SK-N-SH treated with all-trans-retinoic acid at 6 μM for 48 hours (cell line): ENCODE measurements at regions not wholly inside any gene's neighbourhood (a gene's known extent, or its start where the extent isn't known, plus 50 kb on each side); places are given as distances from the start of the nearest gene placed in this dataset.

Source experiments
- ATAC-seq: fragments of 200-7000 bp; cut with Tn5 transposase; 3 replicates; pipeline ENCODE4 v1.9.1; 2020; ENCODE audit warnings: mild to moderate bottlenecking, moderate library complexity
- CSRNP3 ChIP-seq: fragments of 250-450 bp; sonication (Bioruptor Pico); IDR thresholded peaks from 2 replicates; pipeline ENCODE4 v1.5.1; 2021; ENCODE audit warnings: mild to moderate bottlenecking, moderate library complexity
- GLIS3 ChIP-seq: fragments of 250-450 bp; sonication (Bioruptor Pico); IDR thresholded peaks from 2 replicates; pipeline ENCODE4 v1.5.0; 2020; ENCODE audit warnings: mild to moderate bottlenecking, moderate library complexity
- PATZ1 ChIP-seq: fragments of 250-450 bp; sonication (Bioruptor Pico); IDR thresholded peaks from 2 replicates; pipeline ENCODE4 v1.8.0; 2020; ENCODE audit warnings: mild to moderate bottlenecking, moderate library complexity, borderline replicate concordance
- PPARA ChIP-seq: fragments of 250-450 bp; sonication (Bioruptor Pico); IDR thresholded peaks from 2 replicates; pipeline ENCODE4 v1.5.0; 2020; ENCODE audit warnings: mild to moderate bottlenecking, borderline replicate concordance
- RARB ChIP-seq: fragments of 250-450 bp; sonication (Bioruptor Pico); IDR thresholded peaks from 2 replicates; pipeline ENCODE4 v1.8.0; 2021; ENCODE audit warnings: mild to moderate bottlenecking, moderate library complexity
- SNAI2 ChIP-seq: fragments of 250-450 bp; sonication (Bioruptor Pico); IDR thresholded peaks from 2 replicates; pipeline ENCODE4 v1.5.0; 2020; ENCODE audit warnings: mild to moderate bottlenecking, moderate library complexity
- TCF4 ChIP-seq: fragments of 250-450 bp; sonication (Bioruptor Pico); IDR thresholded peaks from 2 replicates; pipeline ENCODE4 v1.8.0; 2021; ENCODE audit warnings: mild to moderate bottlenecking, moderate library complexity, borderline replicate concordance
- TSHZ2 ChIP-seq: fragments of 250-450 bp; sonication (Bioruptor Pico); IDR thresholded peaks from 2 replicates; pipeline ENCODE4 v1.5.0; 2020; ENCODE audit warnings: mild to moderate bottlenecking, moderate library complexity
- ZC3H10 ChIP-seq: fragments of 250-450 bp; sonication (Bioruptor Pico); IDR thresholded peaks from 2 replicates; pipeline ENCODE4 v1.5.1; 2021; ENCODE audit warnings: mild to moderate bottlenecking, moderate library complexity
- ZFP3 ChIP-seq: fragments of 250-450 bp; sonication (Bioruptor Pico); IDR thresholded peaks from 2 replicates; pipeline ENCODE4 v1.5.0; 2020; ENCODE audit warnings: mild to moderate bottlenecking, moderate library complexity
- ZFP30 ChIP-seq: fragments of 450-650 bp; formaldehyde crosslinking; IDR thresholded peaks from 2 replicates; pipeline ENCODE4 v1.5.0; 2022; ENCODE audit warnings: mild to moderate bottlenecking, moderate library complexity
- ZNF565 ChIP-seq: fragments of 450-650 bp; formaldehyde crosslinking; conservative IDR thresholded peaks from 2 replicates; pipeline ENCODE4 v1.5.0; 2020; ENCODE audit warnings: low read depth, mild to moderate bottlenecking, moderate library complexity
- ZNF70 ChIP-seq: fragments of 450-650 bp; formaldehyde crosslinking; IDR thresholded peaks from 2 replicates; pipeline ENCODE4 v1.5.0; 2020; ENCODE audit warnings: mild to moderate bottlenecking, moderate library complexity
- TF ChIP-seq, protein P1 (sequence below): fragments of 250-450 bp; sonication (Bioruptor Pico); IDR thresholded peaks from 2 replicates; pipeline ENCODE4 v1.8.0; 2021; ENCODE audit warnings: low read depth, mild to moderate bottlenecking, moderate library complexity, borderline replicate concordance

DNA sequence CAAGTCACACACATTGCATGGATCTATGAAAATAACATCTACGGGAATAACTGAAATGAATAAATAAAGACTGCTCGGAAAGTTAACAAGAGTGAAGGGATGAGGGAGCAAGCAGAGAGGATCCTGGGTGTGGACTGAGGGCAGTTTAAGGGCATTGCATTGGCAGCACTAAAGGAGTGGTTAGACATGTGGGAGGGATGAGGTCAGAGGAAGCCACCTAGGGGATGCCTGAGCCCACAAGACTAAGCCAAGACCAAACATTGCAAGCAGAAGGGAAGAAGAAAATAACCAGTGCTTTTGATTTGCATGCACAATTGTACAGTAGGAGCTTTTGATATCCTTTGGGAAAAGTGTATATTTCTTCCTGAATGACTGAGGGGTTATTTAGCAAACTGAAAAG is 106.1 kb downstream of the MSL3 start (continued):
- no peak for TF ChIP-seq ZNF565 (CRISPR knock-in tag)
- no peak for TF ChIP-seq CSRNP3 (CRISPR knock-in tag)
- TF ChIP-seq ZFP30 (CRISPR knock-in tag): no peak
- TF ChIP-seq TSHZ2 (CRISPR knock-in tag): no peak

DNA sequence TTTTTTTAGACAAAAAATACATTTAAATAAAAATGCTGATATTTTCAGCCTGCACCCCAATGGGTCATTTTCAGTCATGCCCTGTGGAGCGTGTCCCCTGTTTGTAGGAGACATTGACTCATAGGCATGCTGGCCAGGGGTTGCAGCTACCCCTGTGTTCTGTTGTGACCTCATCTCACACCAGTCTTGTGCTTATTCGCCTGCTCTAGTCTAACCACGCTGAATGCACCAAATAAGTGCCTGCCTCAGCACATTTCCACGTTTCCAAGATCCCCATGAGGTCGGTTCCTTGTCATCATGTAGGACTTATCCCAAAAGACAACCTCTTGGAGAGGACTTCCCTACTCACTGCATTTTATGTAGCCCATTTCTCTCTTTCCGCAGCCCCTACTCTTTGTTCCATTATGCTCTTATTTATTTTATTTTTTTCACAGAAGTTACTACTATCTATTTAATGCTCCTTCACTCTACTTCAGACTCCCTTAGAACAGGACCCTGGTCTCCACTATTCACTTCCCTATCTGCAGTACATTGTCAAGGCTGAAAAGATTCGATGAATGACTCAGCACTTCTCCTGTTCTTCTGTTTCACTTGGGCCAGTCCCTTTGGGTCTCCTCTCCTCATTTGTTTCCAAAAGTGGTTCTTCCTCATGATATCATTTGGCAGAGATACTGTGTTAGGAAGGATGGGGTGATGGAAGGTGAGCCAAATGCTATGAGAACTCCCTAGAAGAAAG is 109.7 kb downstream of the MSL3 start:
- TF ChIP-seq, protein P1, sequence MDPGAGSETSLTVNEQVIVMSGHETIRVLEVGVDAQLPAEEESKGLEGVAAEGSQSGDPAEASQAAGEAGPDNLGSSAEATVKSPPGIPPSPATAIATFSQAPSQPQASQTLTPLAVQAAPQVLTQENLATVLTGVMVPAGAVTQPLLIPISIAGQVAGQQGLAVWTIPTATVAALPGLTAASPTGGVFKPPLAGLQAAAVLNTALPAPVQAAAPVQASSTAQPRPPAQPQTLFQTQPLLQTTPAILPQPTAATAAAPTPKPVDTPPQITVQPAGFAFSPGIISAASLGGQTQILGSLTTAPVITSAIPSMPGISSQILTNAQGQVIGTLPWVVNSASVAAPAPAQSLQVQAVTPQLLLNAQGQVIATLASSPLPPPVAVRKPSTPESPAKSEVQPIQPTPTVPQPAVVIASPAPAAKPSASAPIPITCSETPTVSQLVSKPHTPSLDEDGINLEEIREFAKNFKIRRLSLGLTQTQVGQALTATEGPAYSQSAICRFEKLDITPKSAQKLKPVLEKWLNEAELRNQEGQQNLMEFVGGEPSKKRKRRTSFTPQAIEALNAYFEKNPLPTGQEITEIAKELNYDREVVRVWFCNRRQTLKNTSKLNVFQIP (CRISPR knock-in tag): no peak
- TF ChIP-seq TSHZ2 (CRISPR knock-in tag): no peak
- ATAC-seq: no peak

DNA sequence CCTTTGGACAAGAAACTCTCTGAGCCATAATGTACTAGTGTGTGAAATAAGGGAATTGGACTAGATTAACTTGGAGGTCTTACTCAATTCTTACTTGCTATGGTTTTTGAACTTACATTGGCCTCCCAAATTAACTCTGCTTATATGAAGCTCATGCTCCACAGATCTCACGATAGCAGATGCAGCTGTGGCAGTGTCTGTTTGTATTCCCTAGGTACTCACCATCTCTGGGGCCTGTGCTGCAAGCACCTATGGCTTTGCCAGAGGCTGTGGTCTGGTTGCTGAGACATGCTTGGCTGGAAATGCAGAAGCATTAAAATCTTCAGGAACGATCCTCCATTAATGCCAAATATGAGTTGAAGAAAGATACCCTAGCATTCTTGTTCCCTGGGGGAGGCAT is 112.8 kb downstream of the MSL3 start:
- ATAC-seq: no peak
- TF ChIP-seq ZNF70 (CRISPR knock-in tag): no peak
- no peak for TF ChIP-seq PPARA (CRISPR knock-in tag)
- no peak for TF ChIP-seq RARB
- TF ChIP-seq ZNF565 (CRISPR knock-in tag): no peak
- TF ChIP-seq ZC3H10 (CRISPR knock-in tag): no peak
- TF ChIP-seq CSRNP3 (CRISPR knock-in tag): no peak
- no peak for TF ChIP-seq PATZ1 (CRISPR knock-in tag)
- no peak for TF ChIP-seq SNAI2 (CRISPR knock-in tag)
- TF ChIP-seq, protein P1 (CRISPR knock-in tag): no peak
- TF ChIP-seq GLIS3 (CRISPR knock-in tag): no peak
- TF ChIP-seq TCF4 (CRISPR knock-in tag): no peak
- TF ChIP-seq ZFP3: no peak
